ENCODE measurements at regions not wholly inside any gene's neighbourhood (a gene's known extent, or its start where the extent isn't known, plus 50 kb on each side); places are given as distances from the start of the nearest gene placed in this dataset.

- DNase-seq (ENCODE audit: low read depth, low spot score): no peak
- in situ Hi-C loops (cut with HindIII; ENCODE audit: low sequenced_read_pairs): no loop called here
- no peak for TF ChIP-seq CTCF (IDR thresholded peaks at IDR 0.05; ENCODE audit: low read depth, low read length)
- H3K4me3 ChIP-seq (ENCODE audit: low read depth, low read length): no peak overlapping the region
These were observed 1080.6 kb downstream of the PLA2G4A start for GRCh38 chr1:187909382-187909781.

DNA sequence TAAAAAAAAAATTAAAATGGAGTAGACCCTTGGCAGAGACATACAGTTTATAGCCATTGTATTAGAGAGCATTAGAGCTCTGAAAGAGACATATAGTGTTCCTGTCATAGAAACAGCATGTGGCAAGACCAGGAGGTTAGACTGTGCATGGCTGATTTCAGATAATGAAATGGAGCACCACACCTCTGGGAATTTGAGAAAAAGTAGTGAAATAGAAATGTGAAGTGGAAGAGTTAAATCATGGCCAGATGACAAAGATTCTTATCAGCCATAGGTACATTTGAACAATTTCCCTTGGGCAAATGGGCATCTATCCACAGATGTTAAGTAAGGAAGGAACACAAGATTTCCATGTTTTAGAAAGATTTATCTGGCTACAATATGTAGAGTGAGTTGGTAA, 1083.1 kb downstream of the PLA2G4A start:
- in situ Hi-C loops (cut with HindIII; ENCODE audit: low sequenced_read_pairs): no loop called here
- no peak for TF ChIP-seq CTCF (IDR thresholded peaks at IDR 0.05; ENCODE audit: low read depth, low read length)
- H3K4me3 ChIP-seq (ENCODE audit: low read depth, low read length): no peak overlapping the region
- no peak for DNase-seq (ENCODE audit: low read depth, low spot score)

DNA sequence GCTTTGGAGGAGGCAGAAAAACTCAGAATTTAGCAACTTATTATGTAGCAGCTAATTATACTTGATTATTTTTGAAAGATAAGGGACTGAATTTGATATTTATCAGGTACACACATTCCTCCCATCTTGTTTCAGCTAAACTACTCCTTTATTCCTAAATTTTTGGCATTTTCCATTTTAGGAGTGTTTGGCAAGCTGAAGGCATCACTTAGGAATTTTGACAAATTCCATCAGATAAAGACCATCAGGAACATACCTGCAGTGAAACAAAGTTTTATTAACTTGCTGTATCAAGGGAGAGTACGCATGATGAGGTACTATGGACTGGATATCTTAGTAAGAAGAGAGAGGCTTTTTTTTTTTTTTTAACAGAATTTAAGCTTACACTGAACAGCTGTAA, 1092.2 kb downstream of the PLA2G4A start:
- no peak for DNase-seq (ENCODE audit: low read depth, low spot score)
- TF ChIP-seq CTCF (IDR thresholded peaks at IDR 0.05; ENCODE audit: low read depth, low read length): no peak
- in situ Hi-C loops (cut with HindIII; ENCODE audit: low sequenced_read_pairs): no loop called here
- no peak overlapping the region for H3K4me3 ChIP-seq (ENCODE audit: low read depth, low read length)

DNA sequence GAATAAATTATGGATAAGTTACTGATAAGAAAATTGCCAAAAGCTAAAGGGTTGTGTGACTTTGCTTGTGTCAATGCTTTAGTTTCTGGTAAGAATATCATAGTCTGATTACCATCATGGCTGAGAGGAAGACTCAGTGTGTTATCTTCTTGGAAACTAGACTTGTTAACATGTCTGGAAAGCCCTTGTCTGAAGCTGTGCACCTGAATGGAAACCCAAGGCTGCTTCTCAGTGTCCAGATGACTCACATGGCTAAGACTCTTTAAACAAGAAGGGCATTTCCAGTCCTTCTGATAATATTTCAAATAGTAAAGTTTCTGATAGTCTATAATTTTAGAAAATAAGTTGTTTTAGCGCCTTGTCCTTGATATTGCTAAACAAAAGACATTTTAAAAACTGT, 1092.7 kb downstream of the PLA2G4A start:
- H3K4me3 ChIP-seq (ENCODE audit: low read depth, low read length): no peak overlapping the region
- no peak for DNase-seq (ENCODE audit: low read depth, low spot score)
- TF ChIP-seq CTCF (IDR thresholded peaks at IDR 0.05; ENCODE audit: low read depth, low read length): no peak
- in situ Hi-C loops (cut with HindIII; ENCODE audit: low sequenced_read_pairs): no loop called here

GRCh38 chr1:187922255-187922654, 1093.5 kb downstream of the PLA2G4A start:
- DNase-seq (ENCODE audit: low read depth, low spot score): no peak
- in situ Hi-C loops (cut with HindIII; ENCODE audit: low sequenced_read_pairs): no loop called here
- TF ChIP-seq CTCF (IDR thresholded peaks at IDR 0.05; ENCODE audit: low read depth, low read length): no peak
- H3K4me3 ChIP-seq (ENCODE audit: low read depth, low read length): no peak overlapping the region

- no peak for DNase-seq (ENCODE audit: low read depth, low spot score)
These were observed 1095.5 kb downstream of the PLA2G4A start for GRCh38 chr1:187924252-187924651.

More at GRCh38 chr1:187924252-187924651, 1095.5 kb downstream of the PLA2G4A start:
- in situ Hi-C loops (cut with HindIII; ENCODE audit: low sequenced_read_pairs): no loop called here
- H3K4me3 ChIP-seq (ENCODE audit: low read depth, low read length): no peak overlapping the region
- TF ChIP-seq CTCF (IDR thresholded peaks at IDR 0.05; ENCODE audit: low read depth, low read length): no peak

Data from astrocyte of the spinal cord (primary cell).